ENCODE measurements at regions not wholly inside any gene's neighbourhood (a gene's known extent, or its start where the extent isn't known, plus 50 kb on each side); places are given as distances from the start of the nearest gene placed in this dataset.

- no peak overlapping the region for H3K4me3 Mint-ChIP-seq (ENCODE audit: unreplicated experiment)
Observed at GRCh38 chr13:40878321-40878720, 88.9 kb downstream of the SLC25A15 start.

GRCh38 chr13:40878823-40879222 is 89.4 kb downstream of the SLC25A15 start:
- Mint-ChIP-seq H3K27ac (ENCODE audit: unreplicated experiment) (no peak overlapping the region), H3K4me1 (ENCODE audit: unreplicated experiment) (no peaks in the 10 kb centered on the region), H3K36me3 (ENCODE audit: low read depth, unreplicated experiment) (peaks cover 38% of the 10 kb centered on the region), H3K9me3 (ENCODE audit: unreplicated experiment) (peaks cover 8% of the 10 kb centered on the region), H3K4me3 (ENCODE audit: unreplicated experiment) (no peak overlapping the region), H3K27me3 (ENCODE audit: unreplicated experiment) (no peaks in the 10 kb centered on the region)
- DNase-seq (ENCODE audit: low spot score), result no peak
- no peak for TF ChIP-seq CTCF (IDR thresholded peaks at IDR 0.05; ENCODE audit: unreplicated experiment)

More at GRCh38 chr13:40878321-40878720, 88.9 kb downstream of the SLC25A15 start:
- H3K4me1 Mint-ChIP-seq (ENCODE audit: unreplicated experiment), result no peaks in the 10 kb centered on the region
- no peak for DNase-seq (ENCODE audit: low spot score)
- H3K27me3 Mint-ChIP-seq (ENCODE audit: unreplicated experiment), result no peaks in the 10 kb centered on the region
- peaks cover 8% of the 10 kb centered on the region for H3K9me3 Mint-ChIP-seq (ENCODE audit: unreplicated experiment)
- no peak overlapping the region for H3K27ac Mint-ChIP-seq (ENCODE audit: unreplicated experiment)
- no peak for TF ChIP-seq CTCF (IDR thresholded peaks at IDR 0.05; ENCODE audit: unreplicated experiment)
- peaks cover 43% of the 10 kb centered on the region for H3K36me3 Mint-ChIP-seq (ENCODE audit: low read depth, unreplicated experiment)
